ENCODE measurements at regions not wholly inside any gene's neighbourhood (a gene's known extent, or its start where the extent isn't known, plus 50 kb on each side); places are given as distances from the start of the nearest gene placed in this dataset.

DNA sequence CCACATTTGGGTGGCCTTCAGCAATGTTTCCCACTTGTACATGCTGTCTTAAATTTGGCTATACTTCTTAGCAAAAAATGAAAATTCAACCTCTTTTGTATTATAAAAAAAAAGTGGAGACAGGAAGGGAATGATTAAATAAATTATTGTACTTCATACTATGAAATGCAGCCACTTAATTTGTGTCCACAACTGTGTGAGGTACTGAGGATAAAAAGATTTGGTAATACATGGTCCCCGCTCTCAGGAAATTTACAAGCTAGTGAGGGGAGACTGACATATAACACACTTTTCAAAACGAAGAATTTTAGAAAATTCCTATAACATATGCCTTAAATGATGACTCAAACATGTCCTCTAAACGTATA, 105.0 kb downstream of the HNRNPD start:
- Histone ChIP-seq H3K9me3 (no peaks in the 10 kb centered on the region), H3K4me1 (peaks cover 18% of the 10 kb centered on the region), H3K4me3 (ENCODE audit: low read depth, low read length) (no peak overlapping the region), H3K36me3 (ENCODE audit: control insufficient read depth, insufficient read depth, low read length) (no peaks in the 10 kb centered on the region), H3K27me3 (replicated peaks; ENCODE audit: control insufficient read depth, insufficient read depth, low read length) (no peaks in the 10 kb centered on the region)
- CTCF ChIA-PET, result interaction anchor here (0.6 to 2.1 kb wide), 11 partner anchors 13 to 802 kb away, joined by 3 to 29 read pairs (median 5); no protein-coding TSS in a partner anchor
- DNase-seq, result no peak
- H3K4me3 Mint-ChIP-seq (ENCODE audit: unreplicated experiment), result no peak overlapping the region
- H3K9me3 Mint-ChIP-seq (ENCODE audit: unreplicated experiment), result no peaks in the 10 kb centered on the region
- H3K36me3 Mint-ChIP-seq (ENCODE audit: insufficient read depth, unreplicated experiment), result no peaks in the 10 kb centered on the region
- H3K27me3 Mint-ChIP-seq (ENCODE audit: insufficient read depth, unreplicated experiment), result no peaks in the 10 kb centered on the region
- peaks cover 10% of the 10 kb centered on the region for H3K4me1 Mint-ChIP-seq (ENCODE audit: low read depth, unreplicated experiment)
- H3K27ac Mint-ChIP-seq (ENCODE audit: unreplicated experiment), result no peak overlapping the region
- BruUV-seq (replicated peaks), result no TSS peak
- POLR2A ChIA-PET, result interaction anchor here (0.8 kb wide), 1 partner anchor 14 kb away, joined by 4 read pairs; no protein-coding TSS in a partner anchor
- TF ChIP-seq, protein P1, sequence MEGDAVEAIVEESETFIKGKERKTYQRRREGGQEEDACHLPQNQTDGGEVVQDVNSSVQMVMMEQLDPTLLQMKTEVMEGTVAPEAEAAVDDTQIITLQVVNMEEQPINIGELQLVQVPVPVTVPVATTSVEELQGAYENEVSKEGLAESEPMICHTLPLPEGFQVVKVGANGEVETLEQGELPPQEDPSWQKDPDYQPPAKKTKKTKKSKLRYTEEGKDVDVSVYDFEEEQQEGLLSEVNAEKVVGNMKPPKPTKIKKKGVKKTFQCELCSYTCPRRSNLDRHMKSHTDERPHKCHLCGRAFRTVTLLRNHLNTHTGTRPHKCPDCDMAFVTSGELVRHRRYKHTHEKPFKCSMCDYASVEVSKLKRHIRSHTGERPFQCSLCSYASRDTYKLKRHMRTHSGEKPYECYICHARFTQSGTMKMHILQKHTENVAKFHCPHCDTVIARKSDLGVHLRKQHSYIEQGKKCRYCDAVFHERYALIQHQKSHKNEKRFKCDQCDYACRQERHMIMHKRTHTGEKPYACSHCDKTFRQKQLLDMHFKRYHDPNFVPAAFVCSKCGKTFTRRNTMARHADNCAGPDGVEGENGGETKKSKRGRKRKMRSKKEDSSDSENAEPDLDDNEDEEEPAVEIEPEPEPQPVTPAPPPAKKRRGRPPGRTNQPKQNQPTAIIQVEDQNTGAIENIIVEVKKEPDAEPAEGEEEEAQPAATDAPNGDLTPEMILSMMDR (IDR thresholded peaks at IDR 0.05; ENCODE audit: insufficient read depth in 1 of 2, low read depth in 1 of 2, low read length in 1 of 2, severe bottlenecking in 1 of 2, unreplicated experiment in 1 of 2), result no peak
- intact Hi-C loops (cut with micrococcal nuclease; ENCODE audit: unreplicated experiment), result loop anchor here (1.0 to 5.0 kb wide), 6 partner anchors 20 to 863 kb away; no protein-coding TSS in a partner anchor

DNA sequence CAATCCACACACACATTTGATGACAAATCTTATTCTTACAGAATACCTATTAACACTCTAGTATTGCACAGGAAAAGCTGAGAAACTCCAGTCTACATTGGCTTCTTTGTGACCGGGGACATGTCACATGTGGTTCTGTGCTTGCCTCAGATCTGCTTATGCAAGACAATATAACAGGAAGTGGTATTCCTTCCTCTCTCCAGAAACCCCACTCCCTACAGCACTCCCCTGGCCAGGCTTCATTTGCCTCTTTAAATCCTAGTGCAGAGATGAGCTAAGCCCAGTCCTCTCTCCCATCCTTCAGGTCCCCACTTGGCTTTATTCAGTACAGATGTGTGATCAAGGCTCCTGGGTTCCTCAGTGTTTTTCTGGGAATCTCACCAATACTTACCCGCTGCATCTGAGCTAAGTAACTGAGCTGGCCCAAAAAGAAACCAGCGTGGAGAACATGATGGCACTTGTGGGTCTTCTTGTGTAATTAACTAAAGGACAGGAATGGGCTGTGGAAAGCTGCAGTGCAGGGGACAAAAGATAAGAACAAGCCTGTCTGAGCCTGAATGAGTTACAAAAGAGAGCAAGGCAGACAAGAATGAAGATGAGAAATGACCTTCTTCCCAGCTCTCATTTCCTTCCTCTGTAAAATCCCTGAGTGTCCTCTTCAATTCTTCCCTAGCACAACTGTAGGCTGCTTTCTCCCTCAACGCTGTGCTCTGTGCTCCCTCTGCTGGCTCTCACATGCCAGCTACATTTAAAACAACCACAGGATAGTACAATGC, 105.6 kb downstream of the HNRNPD start:
- peaks cover 18% of the 10 kb centered on the region for H3K4me1 ChIP-seq
- no peaks in the 10 kb centered on the region for H3K36me3 ChIP-seq (ENCODE audit: control insufficient read depth, insufficient read depth, low read length)
- TF ChIP-seq, protein P1 (IDR thresholded peaks at IDR 0.05; ENCODE audit: insufficient read depth in 1 of 2, low read depth in 1 of 2, low read length in 1 of 2, severe bottlenecking in 1 of 2, unreplicated experiment in 1 of 2), result peak; percentile 58 to 85
- H3K27ac Mint-ChIP-seq (ENCODE audit: unreplicated experiment), result no peak overlapping the region
- no peaks in the 10 kb centered on the region for H3K9me3 ChIP-seq
- intact Hi-C loops (cut with micrococcal nuclease; ENCODE audit: unreplicated experiment), result loop anchor here (1.0 to 5.0 kb wide), 6 partner anchors 19 to 862 kb away; no protein-coding TSS in a partner anchor
- no peaks in the 10 kb centered on the region for H3K9me3 Mint-ChIP-seq (ENCODE audit: unreplicated experiment)
- H3K27me3 ChIP-seq (replicated peaks; ENCODE audit: control insufficient read depth, insufficient read depth, low read length), result no peaks in the 10 kb centered on the region
- H3K36me3 Mint-ChIP-seq (ENCODE audit: insufficient read depth, unreplicated experiment), result no peaks in the 10 kb centered on the region
- H3K4me1 Mint-ChIP-seq (ENCODE audit: low read depth, unreplicated experiment), result peaks cover 9% of the 10 kb centered on the region
- ChIA-PET CTCF (interaction anchor here (0.6 to 2.1 kb wide), 11 partner anchors 13 to 801 kb away, joined by 3 to 29 read pairs (median 5); no protein-coding TSS in a partner anchor), POLR2A (interaction anchor here (0.8 to 1.0 kb wide), 2 partner anchors 15 to 17 kb away, joined by 3 to 4 read pairs; no protein-coding TSS in a partner anchor)
- peak; percentile 50 to 55 for DNase-seq
- no peaks in the 10 kb centered on the region for H3K27me3 Mint-ChIP-seq (ENCODE audit: insufficient read depth, unreplicated experiment)
- BruUV-seq (replicated peaks), result no TSS peak
- no peak overlapping the region for H3K4me3 Mint-ChIP-seq (ENCODE audit: unreplicated experiment)
- H3K4me3 ChIP-seq (ENCODE audit: low read depth, low read length), result no peak overlapping the region

DNA sequence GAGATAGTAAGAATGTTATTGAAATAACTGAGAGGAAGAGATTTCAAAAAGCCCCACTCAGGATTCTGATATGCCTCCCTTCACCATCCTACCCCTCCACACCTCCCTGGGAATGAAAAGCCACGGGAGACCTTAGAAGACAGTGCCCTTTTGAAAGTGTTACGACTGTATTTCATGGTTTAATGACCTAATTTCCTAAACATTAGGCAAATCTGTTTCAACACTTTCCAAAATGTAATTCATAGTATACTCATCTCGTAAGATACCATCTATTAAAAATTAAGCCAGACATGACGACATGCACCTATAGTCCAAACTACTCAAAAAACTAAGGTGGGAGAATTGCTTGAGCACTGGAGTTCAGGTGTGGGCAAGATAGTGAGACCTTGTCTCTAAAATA, 106.3 kb downstream of the HNRNPD start:
- DNase-seq, result no peak
- H3K4me1 ChIP-seq, result peaks cover 11% of the 10 kb centered on the region
- intact Hi-C loops (cut with micrococcal nuclease; ENCODE audit: unreplicated experiment), result loop anchor here (5.0 kb wide), 1 partner anchor 50 kb away; no protein-coding TSS in a partner anchor

More for the DNA sequence above, 106.3 kb downstream of the HNRNPD start:
- Histone ChIP-seq H3K4me3 (ENCODE audit: low read depth, low read length) (no peak overlapping the region), H3K9me3 (no peaks in the 10 kb centered on the region), H3K36me3 (ENCODE audit: control insufficient read depth, insufficient read depth, low read length) (no peaks in the 10 kb centered on the region), H3K27me3 (replicated peaks; ENCODE audit: control insufficient read depth, insufficient read depth, low read length) (no peaks in the 10 kb centered on the region)
- TF ChIP-seq, protein P1 (IDR thresholded peaks at IDR 0.05; ENCODE audit: insufficient read depth in 1 of 2, low read depth in 1 of 2, low read length in 1 of 2, severe bottlenecking in 1 of 2, unreplicated experiment in 1 of 2), result no peak
- no TSS peak for BruUV-seq (replicated peaks)
- Mint-ChIP-seq H3K36me3 (ENCODE audit: insufficient read depth, unreplicated experiment) (no peaks in the 10 kb centered on the region), H3K4me3 (ENCODE audit: unreplicated experiment) (no peak overlapping the region), H3K27me3 (ENCODE audit: insufficient read depth, unreplicated experiment) (no peaks in the 10 kb centered on the region), H3K9me3 (ENCODE audit: unreplicated experiment) (no peaks in the 10 kb centered on the region), H3K27ac (ENCODE audit: unreplicated experiment) (no peak overlapping the region), H3K4me1 (ENCODE audit: low read depth, unreplicated experiment) (peaks cover 2% of the 10 kb centered on the region)
- POLR2A ChIA-PET, result interaction anchor here (1.0 kb wide), 1 partner anchor 18 kb away, joined by 3 read pairs; no protein-coding TSS in a partner anchor
- CTCF ChIA-PET, result interaction anchor here (1.5 to 1.9 kb wide), 3 partner anchors 12 to 800 kb away, joined by 6 to 9 read pairs (median 8); no protein-coding TSS in a partner anchor

All from Caco-2 (cell line).